ENCODE measurements at regions not wholly inside any gene's neighbourhood (a gene's known extent, or its start where the extent isn't known, plus 50 kb on each side); places are given as distances from the start of the nearest gene placed in this dataset.
"Not testable (repeated sequence)": the region's sequence is repeated elsewhere in the genome, so short reads cannot be mapped to it uniquely, and the experiment has no call there.

DNA sequence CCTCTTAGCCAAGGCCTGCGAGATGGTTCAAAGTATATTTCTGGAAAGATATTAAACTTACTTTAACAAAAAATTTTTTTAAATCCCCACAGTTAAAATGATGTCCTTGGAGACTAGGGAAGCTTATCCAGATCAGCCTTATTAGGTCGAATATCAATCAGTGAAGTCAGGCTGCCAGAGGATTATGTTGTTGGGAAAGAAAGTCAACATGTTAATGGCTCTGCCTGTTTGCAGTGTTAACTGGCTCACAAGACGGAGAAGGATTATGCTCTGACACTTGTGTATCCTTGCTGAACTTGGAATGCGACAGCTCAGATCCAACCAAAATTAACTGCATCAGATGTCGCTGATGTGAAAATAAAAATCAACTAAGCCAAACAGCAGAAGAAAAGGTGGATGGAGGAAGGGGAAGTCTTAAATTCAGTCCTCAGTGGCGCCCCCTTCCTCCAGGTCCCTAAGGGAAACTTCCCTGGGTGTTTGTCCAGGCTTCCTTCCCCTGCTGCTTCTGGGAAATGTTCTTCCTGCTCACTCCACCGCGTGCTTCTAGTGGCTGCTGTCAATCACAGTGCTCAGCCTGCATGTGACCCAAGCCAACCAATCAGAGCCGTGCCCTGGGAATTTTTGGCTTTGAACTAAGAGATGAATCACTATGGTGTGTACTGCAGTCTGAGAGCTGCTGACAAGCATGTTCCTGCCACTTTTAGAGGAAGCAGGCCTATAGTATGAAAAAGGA lies 690.4 kb upstream of the NRP1 start:
- H3K36me3 ChIP-seq (replicated peaks; ENCODE audit: control insufficient read depth, insufficient read depth, low read length) = no peaks in the 10 kb centered on the region
- no peak overlapping the region for H3K4me3 ChIP-seq (ENCODE audit: insufficient read depth, low read depth, low read length)
- DNase-seq = peak; percentile 72
- no peaks in the 10 kb centered on the region for H3K27me3 ChIP-seq (ENCODE audit: control insufficient read depth, insufficient read depth, low read length)

GRCh38 chr10:34024282-34024681 lies 689.8 kb upstream of the NRP1 start:
- DNase-seq = no peak
- Histone ChIP-seq H3K27me3 (ENCODE audit: control insufficient read depth, insufficient read depth, low read length) (no peaks in the 10 kb centered on the region), H3K4me3 (ENCODE audit: insufficient read depth, low read depth, low read length) (no peak overlapping the region)

GRCh38 chr10:34022195-34022594 lies 687.7 kb upstream of the NRP1 start:
- Histone ChIP-seq H3K36me3 (replicated peaks; ENCODE audit: control insufficient read depth, insufficient read depth, low read length) (no peaks in the 10 kb centered on the region), H3K4me3 (ENCODE audit: insufficient read depth, low read depth, low read length) (no peak overlapping the region), H3K27me3 (ENCODE audit: control insufficient read depth, insufficient read depth, low read length) (no peaks in the 10 kb centered on the region)
- DNase-seq = no peak

More at GRCh38 chr10:34024282-34024681, 689.8 kb upstream of the NRP1 start:
- H3K36me3 ChIP-seq (replicated peaks; ENCODE audit: control insufficient read depth, insufficient read depth, low read length) = no peaks in the 10 kb centered on the region

- DNase-seq = no peak
- no peaks in the 10 kb centered on the region for H3K36me3 ChIP-seq (replicated peaks; ENCODE audit: control insufficient read depth, insufficient read depth, low read length)
- H3K4me3 ChIP-seq (ENCODE audit: insufficient read depth, low read depth, low read length) = no peak overlapping the region
- no peaks in the 10 kb centered on the region for H3K27me3 ChIP-seq (ENCODE audit: control insufficient read depth, insufficient read depth, low read length)
Observed at GRCh38 chr10:34018784-34019183, 684.3 kb upstream of the NRP1 start.

DNA sequence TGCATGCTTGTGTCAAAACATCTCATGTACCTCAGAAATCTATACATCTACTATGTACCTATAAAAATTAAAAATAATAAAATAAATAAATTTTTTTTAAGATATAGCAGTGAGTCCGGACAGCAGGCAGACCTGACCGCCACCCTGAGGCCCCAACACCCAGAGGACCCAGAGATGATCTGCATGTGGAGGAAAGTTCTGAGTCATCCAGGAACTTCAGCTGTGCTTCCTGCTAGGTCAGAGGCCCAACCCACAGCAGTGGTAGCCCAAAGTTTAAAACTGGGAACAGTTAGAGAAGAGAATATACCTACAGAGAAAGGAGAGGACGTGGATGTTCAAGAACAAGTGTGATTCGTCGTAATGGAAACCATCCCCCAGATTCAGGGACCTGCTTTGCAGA lies 683.7 kb upstream of the NRP1 start:
- no peaks in the 10 kb centered on the region for H3K27me3 ChIP-seq (ENCODE audit: control insufficient read depth, insufficient read depth, low read length)
- no peaks in the 10 kb centered on the region for H3K36me3 ChIP-seq (replicated peaks; ENCODE audit: control insufficient read depth, insufficient read depth, low read length)
- H3K4me3 ChIP-seq (ENCODE audit: insufficient read depth, low read depth, low read length) = no peak overlapping the region
- no peak for DNase-seq

DNA sequence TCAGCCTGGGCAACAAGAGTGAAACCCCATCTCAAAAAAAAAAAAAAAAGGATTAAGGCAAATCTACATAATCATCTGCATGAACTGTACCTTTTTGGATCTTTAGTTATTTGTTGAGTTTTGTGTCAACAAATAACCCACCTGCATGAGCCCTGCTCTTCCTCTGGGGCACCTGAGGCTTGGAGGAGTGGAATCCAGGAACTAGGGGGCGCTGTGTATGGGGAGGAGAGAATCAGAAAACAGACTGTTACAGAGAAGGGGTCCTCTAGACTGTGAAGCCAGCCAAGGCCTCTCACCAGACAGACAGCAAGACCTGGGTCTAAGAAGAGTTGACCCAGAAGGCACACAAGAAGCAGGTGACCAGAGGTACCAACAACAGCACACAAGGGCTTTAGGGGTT lies 682.8 kb upstream of the NRP1 start:
- no peak overlapping the region for H3K4me3 ChIP-seq (ENCODE audit: insufficient read depth, low read depth, low read length)
- no peaks in the 10 kb centered on the region for H3K36me3 ChIP-seq (replicated peaks; ENCODE audit: control insufficient read depth, insufficient read depth, low read length)
- peak; percentile 56 for DNase-seq
- H3K27me3 ChIP-seq (ENCODE audit: control insufficient read depth, insufficient read depth, low read length) = no peaks in the 10 kb centered on the region

- DNase-seq = no peak
- Histone ChIP-seq H3K27me3 (ENCODE audit: control insufficient read depth, insufficient read depth, low read length) (no peaks in the 10 kb centered on the region), H3K4me3 (ENCODE audit: insufficient read depth, low read depth, low read length) (no peak overlapping the region), H3K36me3 (replicated peaks; ENCODE audit: control insufficient read depth, insufficient read depth, low read length) (no peaks in the 10 kb centered on the region)
Observed at GRCh38 chr10:34016576-34016975, 682.1 kb upstream of the NRP1 start.

DNA sequence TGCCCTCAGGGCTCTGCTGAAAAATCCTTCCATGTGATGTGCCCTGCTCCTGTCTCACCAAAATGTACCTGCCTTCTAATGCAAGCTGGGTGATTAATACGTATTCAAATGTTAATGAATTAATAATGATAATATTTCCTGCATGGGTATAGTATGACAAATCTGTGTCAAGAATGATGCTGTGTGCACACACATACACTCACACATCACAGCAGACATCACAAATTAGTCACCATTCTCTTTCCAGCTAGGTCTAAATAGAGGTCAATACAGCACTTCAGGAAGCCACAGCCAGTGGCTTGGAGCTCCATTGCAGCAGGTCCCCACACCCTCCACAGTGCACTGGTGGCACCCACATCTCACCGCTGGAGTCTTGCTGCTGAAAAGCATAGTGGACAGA lies 681.2 kb upstream of the NRP1 start:
- H3K4me3 ChIP-seq (ENCODE audit: insufficient read depth, low read depth, low read length) = no peak overlapping the region
- no peaks in the 10 kb centered on the region for H3K36me3 ChIP-seq (replicated peaks; ENCODE audit: control insufficient read depth, insufficient read depth, low read length)
- DNase-seq = no peak
- no peaks in the 10 kb centered on the region for H3K27me3 ChIP-seq (ENCODE audit: control insufficient read depth, insufficient read depth, low read length)

DNA sequence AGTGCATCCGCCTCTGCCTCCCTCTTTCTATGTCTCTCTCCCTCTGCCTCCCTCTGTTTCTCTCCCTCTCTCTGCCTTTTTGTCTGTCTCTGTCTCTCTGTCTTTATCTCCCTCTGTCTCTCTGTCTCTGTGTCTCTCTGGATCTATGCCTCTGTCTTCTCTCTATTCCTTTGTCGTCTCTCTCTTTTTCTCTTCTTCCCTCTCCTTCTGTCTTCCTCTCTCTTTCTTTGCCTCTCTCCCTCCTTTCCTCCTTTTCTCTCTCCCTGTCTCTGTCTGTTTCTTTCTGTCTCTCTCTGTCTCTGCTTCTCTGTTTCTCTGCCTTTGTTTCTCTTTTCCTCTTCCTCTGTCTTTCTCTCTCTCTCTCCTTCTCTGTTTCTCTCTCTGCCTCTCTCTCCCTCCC lies 678.8 kb upstream of the NRP1 start:
- Histone ChIP-seq H3K36me3 (replicated peaks; ENCODE audit: control insufficient read depth, insufficient read depth, low read length) (no peaks in the 10 kb centered on the region), H3K4me3 (ENCODE audit: insufficient read depth, low read depth, low read length) (no peak overlapping the region), H3K27me3 (ENCODE audit: control insufficient read depth, insufficient read depth, low read length) (no peaks in the 10 kb centered on the region)
- DNase-seq = no peak

DNA sequence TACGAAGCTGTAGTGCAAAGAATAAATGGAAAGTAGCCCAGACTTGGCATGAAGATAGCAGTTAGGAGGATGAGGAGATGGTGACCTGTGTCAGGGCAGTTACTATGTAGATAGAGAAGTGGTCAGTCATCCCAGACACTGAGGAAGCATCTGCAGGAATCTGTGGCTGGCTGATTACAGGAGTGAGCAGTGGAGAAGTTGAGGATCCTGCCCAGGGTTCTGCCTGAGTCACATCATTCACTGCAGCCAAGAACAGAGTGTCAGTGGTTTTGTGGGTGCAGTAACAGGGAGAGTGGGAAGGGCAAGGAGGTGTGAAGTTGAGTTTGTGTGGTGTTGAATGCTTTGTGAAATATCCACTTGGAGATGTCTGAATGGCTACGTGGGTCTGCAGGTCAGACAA lies 676.4 kb upstream of the NRP1 start:
- Histone ChIP-seq H3K4me3 (ENCODE audit: insufficient read depth, low read depth, low read length) (no peak overlapping the region), H3K36me3 (replicated peaks; ENCODE audit: control insufficient read depth, insufficient read depth, low read length) (no peaks in the 10 kb centered on the region), H3K27me3 (ENCODE audit: control insufficient read depth, insufficient read depth, low read length) (no peaks in the 10 kb centered on the region)
- no peak for DNase-seq

GRCh38 chr10:34010228-34010627 lies 675.8 kb upstream of the NRP1 start:
- DNase-seq; H3K4me3 ChIP-seq (ENCODE audit: insufficient read depth, low read depth, low read length); H3K27me3 ChIP-seq (ENCODE audit: control insufficient read depth, insufficient read depth, low read length); H3K36me3 ChIP-seq (replicated peaks; ENCODE audit: control insufficient read depth, insufficient read depth, low read length): not testable (repeated sequence)

DNA sequence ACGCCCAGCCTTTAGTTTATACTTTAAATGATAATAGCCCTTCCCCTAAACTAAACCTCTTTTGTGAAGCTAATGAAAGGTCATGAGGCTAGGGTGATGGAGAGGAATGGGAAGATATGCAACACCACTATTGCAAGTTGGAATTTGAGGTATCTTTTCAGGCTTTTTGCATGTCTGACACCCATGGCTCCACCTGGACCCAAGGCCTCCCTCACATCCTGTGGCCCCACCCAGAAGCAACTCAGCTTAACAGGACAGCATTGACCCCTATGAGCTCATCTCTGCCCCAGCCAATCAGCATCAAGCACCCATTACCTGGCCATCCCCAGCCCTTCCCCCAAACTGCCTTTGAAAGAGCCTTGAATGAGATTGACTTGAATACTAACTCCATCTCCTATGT lies 674.2 kb upstream of the NRP1 start:
- Histone ChIP-seq H3K27me3 (ENCODE audit: control insufficient read depth, insufficient read depth, low read length) (no peaks in the 10 kb centered on the region), H3K36me3 (replicated peaks; ENCODE audit: control insufficient read depth, insufficient read depth, low read length) (no peaks in the 10 kb centered on the region), H3K4me3 (ENCODE audit: insufficient read depth, low read depth, low read length) (no peak overlapping the region)
- peak; percentile 32 for DNase-seq

GRCh38 chr10:34006471-34006870 lies 672.0 kb upstream of the NRP1 start:
- H3K27me3 ChIP-seq (ENCODE audit: control insufficient read depth, insufficient read depth, low read length) = no peaks in the 10 kb centered on the region
- H3K4me3 ChIP-seq (ENCODE audit: insufficient read depth, low read depth, low read length) = no peak overlapping the region
- no peak for DNase-seq
- no peaks in the 10 kb centered on the region for H3K36me3 ChIP-seq (replicated peaks; ENCODE audit: control insufficient read depth, insufficient read depth, low read length)

- H3K36me3 ChIP-seq (replicated peaks; ENCODE audit: control insufficient read depth, insufficient read depth, low read length) = no peaks in the 10 kb centered on the region
- DNase-seq = no peak
- no peaks in the 10 kb centered on the region for H3K27me3 ChIP-seq (ENCODE audit: control insufficient read depth, insufficient read depth, low read length)
- no peak overlapping the region for H3K4me3 ChIP-seq (ENCODE audit: insufficient read depth, low read depth, low read length)
Observed at GRCh38 chr10:34003561-34003960, 669.1 kb upstream of the NRP1 start.

GRCh38 chr10:34002896-34003295 lies 668.4 kb upstream of the NRP1 start:
- no peak for DNase-seq
- H3K36me3 ChIP-seq (replicated peaks; ENCODE audit: control insufficient read depth, insufficient read depth, low read length) = no peaks in the 10 kb centered on the region
- no peaks in the 10 kb centered on the region for H3K27me3 ChIP-seq (ENCODE audit: control insufficient read depth, insufficient read depth, low read length)
- no peak overlapping the region for H3K4me3 ChIP-seq (ENCODE audit: insufficient read depth, low read depth, low read length)

DNA sequence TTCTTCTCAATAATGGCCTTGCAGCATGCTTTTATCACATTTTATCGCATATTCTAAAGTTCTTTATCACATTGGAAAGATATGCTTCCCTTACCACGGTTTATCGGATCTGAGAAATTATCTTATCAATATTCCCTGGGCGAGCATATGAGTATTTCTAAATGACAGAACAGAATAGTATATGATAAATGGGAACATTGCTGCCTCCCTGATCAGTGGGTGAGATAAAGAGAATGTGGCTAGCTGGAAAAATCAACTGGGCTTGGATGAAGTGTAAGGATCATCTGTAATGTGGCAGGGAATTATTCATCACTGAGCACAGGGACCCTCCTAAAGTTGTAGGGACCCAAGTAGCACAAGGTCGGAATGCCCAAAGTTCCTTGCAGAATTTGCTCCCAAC lies 667.4 kb upstream of the NRP1 start:
- no peak overlapping the region for H3K4me3 ChIP-seq (ENCODE audit: insufficient read depth, low read depth, low read length)
- no peak for DNase-seq
- H3K36me3 ChIP-seq (replicated peaks; ENCODE audit: control insufficient read depth, insufficient read depth, low read length) = no peaks in the 10 kb centered on the region
- no peaks in the 10 kb centered on the region for H3K27me3 ChIP-seq (ENCODE audit: control insufficient read depth, insufficient read depth, low read length)

Data from H7 (cell line).